ENCODE measurements at regions not wholly inside any gene's neighbourhood (a gene's known extent, or its start where the extent isn't known, plus 50 kb on each side); places are given as distances from the start of the nearest gene placed in this dataset.

DNA sequence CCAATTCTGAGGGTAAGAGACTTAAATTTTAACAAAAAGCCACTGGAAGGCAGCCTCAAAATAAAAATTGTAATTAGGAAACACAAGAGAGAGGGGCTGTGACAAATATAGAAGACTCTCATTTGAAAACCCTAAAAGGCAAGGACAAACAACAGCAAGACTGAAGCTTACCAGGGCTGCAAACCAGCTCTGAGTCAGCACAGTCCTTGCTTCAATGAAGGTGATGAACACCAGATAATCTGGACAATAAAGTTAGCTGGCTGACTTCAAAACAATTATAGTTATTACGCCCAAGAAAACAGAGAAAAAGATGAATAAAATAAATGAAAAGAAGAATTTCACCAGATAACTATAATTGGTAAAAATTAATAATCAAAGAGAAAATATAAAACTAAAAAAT lies 149.3 kb upstream of the NSMCE3 start:
- DNase-seq = no peak

- no peak for DNase-seq
Observed at GRCh38 chr15:29418178-29418577, 148.6 kb upstream of the NSMCE3 start.

DNA sequence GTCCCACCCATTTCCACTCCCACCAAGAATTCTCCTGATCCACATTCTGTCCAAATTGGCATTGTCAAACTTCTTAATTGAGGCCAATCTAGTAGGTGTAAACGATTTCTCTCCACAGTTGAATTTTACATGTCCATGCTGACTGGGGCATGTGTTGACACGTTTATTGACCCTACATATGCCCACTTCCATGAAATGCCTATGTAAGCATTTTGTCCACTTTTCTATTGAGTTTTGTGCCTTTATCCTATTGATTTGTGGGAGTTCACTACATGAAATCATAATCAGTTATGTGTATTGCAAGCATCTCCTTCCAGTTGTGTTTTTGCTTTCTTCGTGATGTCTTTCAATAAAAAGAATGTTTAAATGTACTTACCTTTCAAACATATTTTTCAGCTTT lies 141.7 kb upstream of the NSMCE3 start:
- DNase-seq = no peak

DNA sequence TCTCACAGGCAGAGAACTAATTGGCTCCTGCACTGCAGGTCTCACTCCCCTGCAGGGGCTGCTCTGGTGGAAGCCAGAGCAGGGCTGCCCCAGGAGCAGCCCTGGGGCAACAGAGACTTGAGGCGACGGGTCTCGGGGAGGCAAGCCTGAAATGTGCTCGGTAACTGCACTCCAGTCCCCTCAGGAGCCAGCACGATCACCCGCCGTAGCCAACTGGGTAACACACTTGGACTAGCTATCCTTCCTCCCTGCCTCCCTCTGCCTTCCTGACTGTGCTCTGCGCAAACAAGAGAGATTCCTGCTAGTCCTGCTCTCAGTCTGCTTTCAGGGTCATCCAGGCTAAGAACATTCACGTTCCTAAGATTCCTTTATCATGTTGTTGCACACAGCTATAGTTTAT lies 140.7 kb upstream of the NSMCE3 start:
- DNase-seq = no peak

DNA sequence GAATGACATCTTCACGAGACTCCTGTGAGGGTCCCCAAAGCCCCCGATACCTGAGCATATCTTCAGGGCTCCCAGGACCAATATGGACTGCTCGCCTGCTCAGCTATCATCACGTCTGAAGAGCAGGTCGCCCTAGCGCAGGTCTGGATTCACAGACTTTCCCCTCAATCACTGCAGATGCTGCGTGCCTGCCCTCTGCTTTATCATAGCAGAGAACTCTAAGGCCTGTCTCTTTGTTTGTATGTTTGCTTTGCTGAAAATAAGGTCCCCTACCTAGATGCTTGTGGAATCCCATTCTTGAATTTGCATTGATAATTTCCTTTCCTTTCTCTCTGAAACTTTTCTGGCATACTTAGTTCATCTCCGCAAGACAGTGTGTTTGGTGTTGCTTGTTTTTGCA lies 140.3 kb upstream of the NSMCE3 start:
- DNase-seq = no peak

- DNase-seq = no peak
Observed at GRCh38 chr15:29405564-29405963, 135.9 kb upstream of the NSMCE3 start.

GRCh38 chr15:29403772-29404171 lies 134.2 kb upstream of the NSMCE3 start:
- no peak for DNase-seq

GRCh38 chr15:29401644-29402043 lies 132.0 kb upstream of the NSMCE3 start:
- DNase-seq = no peak

- no peak for DNase-seq
Observed at GRCh38 chr15:29400701-29401100, 131.1 kb upstream of the NSMCE3 start.

DNA sequence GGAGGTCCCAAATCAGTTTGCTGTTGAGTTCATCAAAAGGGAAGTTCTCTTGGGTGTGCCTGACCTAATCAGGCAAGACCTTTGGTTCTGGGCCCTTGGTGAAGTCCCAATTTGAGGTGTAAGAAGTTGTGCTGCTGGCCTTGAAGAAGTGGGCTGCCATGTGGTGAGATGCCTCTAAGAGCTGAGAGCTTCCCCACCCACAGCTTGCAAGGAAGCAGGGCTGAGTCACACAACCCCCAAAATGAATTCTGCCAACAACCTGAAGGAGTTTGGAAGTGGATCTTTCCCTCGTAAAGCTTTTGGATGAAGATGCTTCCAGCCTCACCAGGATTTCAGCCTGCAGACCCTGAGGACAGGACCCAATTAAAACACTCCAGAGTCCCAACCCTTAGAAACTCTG lies 129.3 kb upstream of the NSMCE3 start:
- DNase-seq = no peak

- DNase-seq = no peak
Observed at GRCh38 chr15:29396176-29396811, 126.7 kb upstream of the NSMCE3 start.

- no peak for DNase-seq
Observed at GRCh38 chr15:29393443-29393842, 123.8 kb upstream of the NSMCE3 start.

GRCh38 chr15:29392358-29392757 lies 122.7 kb upstream of the NSMCE3 start:
- DNase-seq = no peak

- no peak for DNase-seq
Observed at GRCh38 chr15:29390051-29390450, 120.4 kb upstream of the NSMCE3 start.

- DNase-seq = no peak
Observed at GRCh38 chr15:29386523-29386922, 116.9 kb upstream of the NSMCE3 start.

- no peak for DNase-seq
Observed at GRCh38 chr15:29383367-29383766, 113.7 kb upstream of the NSMCE3 start.

- DNase-seq = no peak
Observed at GRCh38 chr15:29382862-29383261, 113.2 kb upstream of the NSMCE3 start.

DNA sequence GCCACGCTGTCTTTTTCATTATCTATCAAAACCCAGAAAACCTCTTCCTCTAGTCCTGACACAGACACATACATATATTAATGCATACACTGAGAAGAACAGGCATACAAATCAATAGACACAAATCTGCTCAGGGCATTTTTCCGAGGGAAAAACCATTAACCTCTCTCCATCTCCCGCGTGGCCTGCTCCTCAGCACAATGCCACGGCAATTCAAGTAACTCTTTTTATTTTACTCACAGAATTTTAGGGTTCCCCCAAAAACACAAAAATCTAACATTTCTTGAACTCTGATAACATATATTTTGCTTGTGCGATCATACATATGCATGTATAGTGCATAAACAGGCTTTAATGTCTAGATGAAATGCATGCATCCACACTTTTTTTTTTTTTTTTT lies 110.8 kb upstream of the NSMCE3 start:
- DNase-seq = no peak

DNA sequence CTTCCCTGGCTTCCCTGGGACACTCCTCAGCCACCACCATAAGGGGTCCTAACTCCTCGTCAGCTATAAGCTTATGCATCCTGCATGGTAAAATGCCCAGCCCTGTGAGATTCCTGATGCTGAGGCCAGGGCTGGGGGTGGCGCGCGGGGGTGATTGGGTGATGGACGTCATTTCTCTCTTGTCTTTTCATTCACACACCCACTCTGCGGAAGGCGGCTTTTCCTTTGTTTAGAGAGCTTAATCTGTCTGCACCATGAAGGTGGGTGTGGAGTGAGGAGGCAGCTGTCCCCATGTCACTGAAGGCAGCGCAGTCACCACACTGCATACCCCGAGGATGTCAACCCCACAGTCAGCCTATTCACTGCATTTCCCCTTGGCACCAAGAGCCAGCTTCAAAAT lies 110.0 kb upstream of the NSMCE3 start:
- DNase-seq = no peak

GRCh38 chr15:29377161-29377560 lies 107.5 kb upstream of the NSMCE3 start:
- DNase-seq = no peak

DNA sequence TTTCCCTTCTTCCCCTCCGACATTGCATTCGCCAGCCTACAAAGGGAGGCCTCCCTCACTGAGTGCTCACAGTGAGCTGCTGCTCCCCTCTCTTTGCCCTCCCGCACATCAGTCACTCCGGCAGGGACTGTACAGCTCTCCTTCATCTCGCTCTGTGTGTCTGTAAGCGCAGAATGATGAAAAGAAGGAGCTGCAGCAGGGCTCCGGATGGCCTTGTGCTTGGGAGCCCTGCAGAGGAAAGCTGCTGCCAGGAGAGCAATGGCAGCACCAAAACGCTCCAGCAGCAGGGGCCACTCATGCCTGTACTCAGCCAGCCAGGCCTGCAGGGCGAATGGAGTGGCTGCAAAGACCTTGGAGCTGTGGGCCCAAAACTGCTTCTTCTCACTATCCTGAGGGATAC lies 107.0 kb upstream of the NSMCE3 start:
- DNase-seq = no peak

DNA sequence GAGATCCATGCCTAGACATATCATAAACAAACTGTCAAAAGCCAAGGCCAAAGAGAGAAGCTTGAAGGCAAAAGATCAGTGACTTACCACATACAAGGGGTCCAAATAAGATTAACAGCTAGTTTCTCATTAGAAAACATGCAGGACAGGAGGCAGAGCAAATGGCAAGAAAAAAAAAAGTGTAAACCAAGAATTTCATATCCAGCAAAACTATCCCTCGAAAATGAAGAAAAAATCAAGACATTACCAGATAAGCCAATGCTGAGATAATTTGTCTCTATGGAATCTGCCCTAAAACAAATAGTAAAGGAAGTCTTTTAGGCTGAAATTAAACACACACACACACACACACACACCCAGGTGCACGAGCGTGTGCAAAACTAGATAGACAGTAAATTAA lies 99.6 kb upstream of the NSMCE3 start:
- no peak for DNase-seq

DNA sequence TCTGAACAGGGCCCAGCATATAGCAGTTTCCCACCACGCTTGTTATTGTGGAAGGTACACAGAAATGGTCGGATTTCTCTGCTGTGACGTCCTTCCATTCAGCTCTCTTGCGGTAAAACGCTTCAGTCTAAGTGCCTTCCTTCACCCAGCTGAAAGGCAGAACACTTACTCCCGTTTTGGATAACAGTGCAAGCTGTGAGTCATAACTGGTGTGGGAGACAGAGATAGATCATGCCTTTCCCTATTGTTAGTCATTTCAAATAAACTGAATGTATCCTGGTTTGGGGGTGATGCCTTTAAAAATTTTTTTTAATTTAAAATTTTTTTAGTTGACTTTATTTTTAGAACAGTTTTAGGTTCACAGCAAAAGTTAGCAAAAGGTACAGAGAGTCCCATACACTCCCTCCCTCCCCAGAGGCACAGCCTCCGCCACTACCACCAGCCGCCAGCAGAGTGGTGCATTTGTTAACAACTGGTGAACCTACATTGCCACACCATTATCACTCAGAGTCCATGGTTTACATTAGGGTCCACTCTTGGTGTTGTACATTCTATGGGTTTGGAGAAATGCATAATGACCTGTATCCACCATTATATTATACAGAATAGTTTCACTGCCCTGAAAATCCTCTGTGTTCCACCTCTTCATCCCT lies 94.9 kb upstream of the NSMCE3 start:
- DNase-seq = no peak

GRCh38 chr15:29361560-29361959 lies 91.9 kb upstream of the NSMCE3 start:
- DNase-seq = no peak

DNA sequence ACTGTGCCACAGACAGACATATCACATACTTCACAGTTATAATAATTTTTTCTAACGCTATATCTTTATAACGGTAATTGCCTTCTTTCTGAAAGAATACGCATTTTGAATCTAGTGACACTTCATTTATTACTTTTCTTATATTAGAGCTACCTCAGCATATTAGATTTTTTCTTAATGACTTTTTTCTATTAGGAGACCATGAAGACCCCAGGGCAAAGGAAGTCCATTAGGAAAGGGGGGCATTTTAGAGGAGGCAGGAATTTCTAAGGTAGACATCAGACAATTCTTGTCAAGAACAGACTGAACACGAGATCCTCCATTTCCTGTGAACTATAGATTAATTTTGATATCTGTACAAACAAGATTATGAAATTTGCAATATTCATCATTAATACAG lies 90.5 kb upstream of the NSMCE3 start:
- DNase-seq = no peak

Data from NCI-H2081 treated with DMSO at 0.1 percent for 48 hours (cell line).